ENCODE measurements at regions not wholly inside any gene's neighbourhood (a gene's known extent, or its start where the extent isn't known, plus 50 kb on each side); places are given as distances from the start of the nearest gene placed in this dataset.

DNA sequence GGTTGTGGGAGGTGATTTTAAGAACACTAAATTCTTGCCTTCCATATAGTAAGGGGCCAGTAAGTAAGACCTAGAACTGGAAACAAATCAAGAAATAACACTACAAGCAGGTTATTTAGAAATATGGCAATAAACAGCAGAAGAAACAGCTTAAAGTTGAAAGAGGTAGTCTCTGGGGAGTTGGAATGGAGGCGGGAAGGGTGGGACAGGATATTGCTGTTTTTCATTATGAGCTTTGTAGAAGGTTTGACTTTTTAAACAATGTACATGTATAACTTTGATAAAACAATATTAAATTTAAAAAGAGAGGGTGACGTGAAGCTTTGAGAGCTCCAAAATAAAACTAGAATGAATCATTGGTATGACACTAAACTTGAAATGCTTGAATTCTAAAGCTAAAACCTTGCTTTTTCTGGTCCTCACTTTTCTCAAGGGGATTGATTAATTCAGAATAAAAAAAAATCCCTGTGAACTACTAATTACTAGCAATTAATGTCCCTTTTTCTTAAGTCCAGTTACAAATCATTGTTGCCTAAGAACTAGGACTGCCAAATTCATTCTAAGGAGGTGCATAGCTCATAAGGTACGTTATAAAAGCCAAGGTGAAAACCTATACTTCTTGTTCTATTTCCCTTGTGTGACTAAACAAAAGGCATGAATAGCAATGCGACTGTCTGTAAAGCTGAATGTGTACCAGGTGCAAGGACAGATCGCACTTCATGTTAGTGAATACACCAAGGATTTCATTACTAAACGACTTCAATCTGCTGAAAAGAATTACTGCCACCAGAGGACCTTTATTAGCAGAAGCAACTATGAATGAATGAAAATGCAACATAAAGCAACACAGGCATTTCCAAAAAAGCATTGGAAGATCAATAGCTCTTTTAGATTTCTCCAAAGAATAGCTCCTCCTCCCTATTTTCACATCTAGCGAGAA lies 177.5 kb downstream of the RBM43 start:
- DNase-seq = peak; percentile 33

DNA sequence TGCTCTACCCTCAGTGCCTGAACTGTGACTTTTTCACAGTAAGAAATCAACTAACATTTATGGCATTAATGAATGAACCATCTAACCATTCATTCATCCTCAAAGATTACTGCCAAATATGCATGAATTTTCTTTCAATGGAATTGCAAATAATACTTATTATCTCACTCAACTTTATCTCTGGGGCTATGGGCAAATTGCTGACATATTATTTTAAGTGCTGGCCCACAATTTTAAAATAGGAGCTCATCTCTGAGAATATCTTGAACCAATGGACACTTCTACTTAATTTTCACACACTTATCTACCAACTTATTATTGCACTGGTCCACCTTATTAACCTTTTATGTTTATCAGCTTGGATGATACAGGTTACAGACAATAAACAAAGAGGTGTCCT lies 182.8 kb downstream of the RBM43 start:
- no peak for DNase-seq

DNA sequence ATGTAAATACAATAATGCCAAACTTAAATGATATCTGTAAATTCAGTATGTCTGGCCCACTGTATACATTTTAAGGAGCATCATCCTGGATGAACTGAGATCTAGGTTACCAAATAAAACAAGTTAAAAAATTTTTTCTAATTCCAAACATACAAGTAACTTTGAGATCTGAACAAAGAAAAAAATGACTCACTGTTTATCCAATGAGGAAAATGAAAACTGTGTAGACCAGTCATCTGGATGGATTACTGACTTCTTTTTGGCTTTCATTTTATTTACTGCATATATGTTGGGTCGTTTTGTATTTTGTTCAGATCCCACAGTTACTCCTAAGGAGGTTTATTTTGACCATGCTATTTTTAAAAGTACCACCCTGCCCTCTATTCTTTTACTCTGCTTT lies 189.8 kb downstream of the RBM43 start:
- no peak for DNase-seq

DNA sequence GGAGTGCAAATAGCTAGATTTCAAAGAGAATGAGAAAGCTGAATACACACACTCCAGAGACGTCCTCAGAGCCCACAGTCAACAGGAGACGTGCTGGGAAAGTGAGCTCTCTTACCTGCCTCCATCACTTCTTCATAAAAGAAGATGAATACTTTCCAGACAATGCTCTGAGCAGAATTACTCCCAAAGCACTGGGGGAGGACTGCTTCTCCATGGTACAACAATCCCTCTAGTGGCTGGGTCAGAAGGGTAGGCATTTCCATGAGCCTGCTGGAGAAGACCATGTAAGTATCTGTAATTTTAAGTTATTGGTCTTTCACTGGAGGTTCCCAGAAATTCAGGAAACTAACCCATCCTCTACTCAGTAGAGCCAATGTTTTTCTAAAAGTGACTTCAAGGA lies 190.3 kb downstream of the RBM43 start:
- DNase-seq = no peak

DNA sequence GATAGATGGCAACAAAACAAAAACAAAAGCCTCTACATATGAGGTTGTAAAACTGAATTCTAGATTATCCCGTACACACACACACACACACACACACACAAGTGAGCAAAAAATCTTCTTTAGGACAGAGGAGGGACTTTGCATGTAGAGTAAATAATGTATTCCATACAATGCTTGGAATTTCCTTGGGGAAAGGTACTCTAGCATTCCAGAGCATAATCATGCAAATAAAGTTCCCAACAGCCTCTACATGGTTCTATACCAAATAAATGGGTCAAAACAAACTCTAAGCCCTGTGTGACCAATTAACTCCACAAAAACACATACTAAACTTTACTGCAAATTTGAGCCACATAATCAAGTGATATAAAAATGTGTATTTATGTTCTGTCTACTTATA lies 191.4 kb downstream of the RBM43 start:
- no peak for DNase-seq

DNA sequence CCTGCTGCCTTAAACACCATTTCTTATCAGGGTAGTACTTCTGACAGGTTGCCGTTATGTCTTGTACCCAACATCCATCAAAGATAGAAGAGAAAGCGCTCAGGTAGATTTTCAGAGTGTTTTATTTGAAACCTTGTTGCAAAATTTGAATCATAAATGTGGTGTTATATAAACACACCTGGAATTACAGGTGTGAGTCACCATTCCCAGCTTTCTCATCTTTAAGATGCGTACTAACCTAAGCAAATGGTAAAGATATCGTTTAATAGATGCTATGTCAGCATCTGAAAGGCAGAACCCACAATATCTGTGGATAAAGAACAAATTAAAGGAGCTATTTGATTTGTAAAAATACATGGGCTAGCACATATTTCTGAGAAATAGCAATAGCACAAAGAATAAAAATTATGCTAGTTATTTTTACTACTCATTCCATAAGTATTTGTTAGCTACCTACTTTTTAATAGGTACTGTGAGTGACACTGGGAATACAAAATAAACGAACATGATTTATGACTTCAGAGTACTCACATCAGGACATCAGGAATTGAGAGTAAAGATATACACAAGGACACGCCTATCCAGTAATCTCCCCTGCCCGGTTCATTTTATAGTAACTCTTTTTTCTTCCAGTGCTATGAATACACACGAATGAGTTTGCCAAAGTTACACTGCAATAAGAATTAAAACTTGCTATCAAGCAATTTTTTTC lies 193.8 kb downstream of the RBM43 start:
- no peak for DNase-seq

DNA sequence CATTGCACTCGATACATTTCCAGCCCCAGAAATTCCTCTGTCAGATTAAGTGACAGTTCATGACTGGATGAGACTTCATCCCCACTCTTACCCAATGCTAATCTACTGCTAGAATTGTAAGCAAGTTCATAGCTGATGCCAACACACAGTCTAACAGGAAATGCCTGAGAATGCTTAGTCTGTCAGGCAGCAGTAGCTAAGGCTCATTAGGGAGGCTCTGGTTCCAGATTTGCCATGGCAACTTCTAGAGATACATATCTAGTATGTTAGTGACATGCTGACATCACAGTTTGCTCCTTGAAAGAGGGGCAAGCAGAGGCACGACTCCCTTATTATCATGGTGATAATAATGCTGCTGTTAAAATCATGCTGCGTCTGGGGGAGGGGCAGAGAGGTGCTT lies 198.4 kb downstream of the RBM43 start:
- DNase-seq = peak; percentile 43

DNA sequence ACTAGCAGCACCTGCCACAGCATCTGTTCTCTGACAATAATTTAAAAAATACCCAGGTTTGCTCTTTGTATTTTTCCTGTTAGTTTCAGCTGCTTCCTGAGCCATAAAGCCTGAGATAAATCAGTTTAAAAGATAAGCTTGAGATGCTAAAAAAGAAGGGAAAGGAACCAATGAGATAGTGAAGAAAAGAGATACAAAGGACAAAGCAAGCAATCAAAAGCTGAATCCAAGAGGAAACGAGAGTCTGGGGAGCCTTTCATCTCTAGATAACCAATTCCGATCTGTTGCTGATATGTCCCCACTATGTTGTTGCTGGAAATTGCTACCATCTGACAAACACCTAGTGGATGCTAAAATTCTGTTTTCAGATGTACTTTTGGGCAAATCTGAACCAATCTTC lies 201.4 kb downstream of the RBM43 start:
- DNase-seq = no peak

DNA sequence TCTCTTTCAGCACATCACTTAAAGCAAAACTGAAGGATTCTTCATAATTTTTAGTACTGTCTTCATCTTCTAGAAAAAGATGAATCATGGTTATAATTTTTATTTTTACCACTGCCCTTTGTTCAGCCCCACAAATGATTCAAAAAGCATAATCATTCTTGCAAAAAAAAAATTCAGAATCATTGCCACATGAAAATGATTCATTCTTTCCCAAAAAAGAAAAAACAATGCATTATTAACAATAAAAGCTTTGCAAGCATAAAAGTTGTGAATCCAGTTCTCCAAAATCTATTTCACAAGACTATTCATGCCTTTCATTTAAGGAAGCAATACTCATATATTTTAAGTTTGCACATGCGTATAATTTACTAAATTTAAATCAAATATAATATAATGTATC lies 204.8 kb downstream of the RBM43 start:
- DNase-seq = no peak

DNA sequence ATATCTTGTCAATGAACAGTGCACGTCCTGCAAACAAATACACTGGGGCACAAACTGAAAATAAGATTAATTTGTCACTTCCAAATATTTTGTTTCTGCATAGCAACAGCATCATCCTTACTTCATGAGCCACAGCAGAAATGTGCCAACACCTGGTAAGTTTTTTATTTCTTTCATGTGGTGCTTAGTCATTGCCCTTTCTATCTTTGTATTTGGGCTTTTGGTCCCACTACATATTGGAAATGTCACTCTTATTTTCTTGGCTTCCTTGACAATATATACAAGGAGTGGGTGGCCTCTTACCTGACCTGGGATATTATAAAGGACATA lies 208.0 kb downstream of the RBM43 start:
- DNase-seq = no peak

DNA sequence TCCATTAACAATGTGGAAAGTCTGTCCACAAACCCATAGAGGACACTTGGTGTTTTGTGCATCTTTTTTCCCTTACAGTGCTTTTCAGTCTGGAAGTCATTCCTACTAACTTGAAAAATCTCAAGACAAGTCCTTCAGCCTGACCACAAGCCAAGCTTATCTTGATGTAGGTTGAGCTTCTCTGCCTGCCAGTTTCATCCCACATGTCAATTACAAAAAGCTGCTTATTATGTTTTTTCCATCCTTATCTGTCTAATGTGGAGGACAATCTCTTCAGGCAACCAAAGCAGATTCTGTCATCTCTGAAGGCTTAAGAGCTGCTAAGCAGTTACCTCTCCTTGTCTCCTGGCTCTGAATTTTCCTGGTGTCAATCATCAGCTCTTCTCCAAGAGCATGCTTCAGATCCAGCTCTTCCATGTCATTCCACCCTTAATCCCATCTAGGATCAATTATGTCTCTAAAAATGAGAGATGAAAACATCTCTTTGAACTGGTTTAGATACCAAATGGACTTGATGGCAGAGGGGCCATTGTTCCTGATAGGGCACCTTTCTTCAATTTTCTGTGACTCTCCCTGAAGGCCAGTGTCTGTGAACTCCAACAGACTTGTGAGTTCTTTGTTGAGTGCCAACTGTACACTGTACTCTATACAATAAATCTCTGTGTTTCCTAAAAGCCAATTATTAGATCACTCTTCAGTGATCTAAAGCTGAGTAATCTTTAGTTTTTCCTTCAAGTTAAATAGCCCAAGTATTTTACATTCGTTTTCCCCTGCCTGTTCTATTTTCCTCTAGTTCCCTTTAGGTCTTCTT lies 208.6 kb downstream of the RBM43 start:
- no peak for DNase-seq

DNA sequence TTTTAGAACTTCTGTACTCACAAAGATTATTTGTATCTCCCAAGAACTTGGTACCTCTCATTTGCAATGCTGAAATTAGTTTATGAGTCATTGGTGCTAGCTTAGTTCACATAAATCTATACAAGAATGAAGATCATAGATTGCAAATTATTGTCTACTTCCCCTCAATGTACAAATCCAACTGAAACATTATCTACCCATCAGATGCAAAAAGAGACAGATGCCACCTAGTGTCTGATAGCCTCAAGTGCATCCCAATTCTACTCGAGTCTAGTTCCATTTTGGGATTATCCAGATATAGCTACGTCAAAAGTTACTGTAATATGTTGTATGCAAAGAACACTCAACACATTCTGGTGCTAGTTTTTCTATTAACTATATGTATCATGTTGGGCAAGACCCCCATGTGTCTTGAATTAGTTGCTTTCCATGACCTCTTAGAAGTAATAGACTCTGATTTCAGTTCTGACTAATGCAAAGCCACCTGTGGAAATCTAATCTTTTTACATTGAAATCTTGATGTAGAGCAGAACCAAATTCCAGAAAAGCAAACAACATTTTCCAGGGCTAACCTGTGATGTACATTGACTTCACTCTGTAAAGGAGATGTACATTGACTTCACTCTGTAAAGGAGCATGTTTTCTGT lies 210.0 kb downstream of the RBM43 start:
- peak; percentile 59 for DNase-seq

DNA sequence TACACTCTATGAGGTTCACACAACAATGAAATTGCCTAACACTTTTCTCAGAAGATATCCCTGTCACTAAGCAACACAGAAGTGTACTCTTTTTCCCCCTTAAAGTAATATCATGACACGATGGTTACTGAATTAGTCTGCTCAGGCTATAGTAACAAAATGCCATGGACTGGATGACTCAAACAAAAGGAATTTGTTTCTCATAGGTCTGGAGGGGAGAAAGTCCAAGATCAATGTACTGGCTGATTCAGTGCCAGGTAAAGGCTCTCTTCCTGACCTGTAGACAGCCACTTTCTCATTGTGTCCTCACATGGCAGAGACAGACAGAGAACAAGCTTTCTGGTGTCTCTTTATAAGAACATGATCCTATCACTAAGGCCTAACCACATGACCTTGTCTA lies 211.9 kb downstream of the RBM43 start:
- DNase-seq = no peak

DNA sequence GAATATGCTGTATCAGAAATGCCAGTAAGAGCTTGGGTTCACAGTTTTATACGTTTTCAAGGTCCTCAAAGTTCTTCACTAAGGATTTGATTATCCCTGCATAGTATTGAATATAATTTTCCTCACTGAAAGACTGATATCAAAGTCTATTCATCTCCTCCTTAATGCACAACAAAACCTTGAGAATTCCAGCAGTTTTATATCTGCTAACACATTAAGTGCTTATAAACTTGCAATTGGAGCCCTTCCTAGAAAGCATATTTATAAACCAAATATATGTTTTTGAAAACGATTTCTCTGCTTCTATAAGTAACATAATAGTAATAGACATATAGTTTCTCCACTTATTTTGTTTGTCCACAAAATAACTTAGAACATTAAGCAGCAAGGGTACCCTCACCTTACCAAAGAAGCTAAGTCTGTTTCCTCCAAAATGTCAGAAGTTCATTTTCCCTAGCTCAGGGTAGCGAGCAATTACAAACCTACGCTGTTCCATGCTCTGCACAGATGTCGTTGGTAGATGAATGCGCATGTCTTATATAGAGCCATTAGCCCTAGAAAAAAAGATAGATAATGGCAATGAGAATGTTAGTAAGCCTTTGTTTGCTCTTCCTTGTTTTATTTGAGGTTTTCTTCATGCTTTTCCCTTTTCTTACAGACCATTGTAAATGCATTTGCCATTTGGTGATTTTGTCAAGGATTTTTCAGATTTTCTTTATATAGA lies 213.2 kb downstream of the RBM43 start:
- no peak for DNase-seq

DNA sequence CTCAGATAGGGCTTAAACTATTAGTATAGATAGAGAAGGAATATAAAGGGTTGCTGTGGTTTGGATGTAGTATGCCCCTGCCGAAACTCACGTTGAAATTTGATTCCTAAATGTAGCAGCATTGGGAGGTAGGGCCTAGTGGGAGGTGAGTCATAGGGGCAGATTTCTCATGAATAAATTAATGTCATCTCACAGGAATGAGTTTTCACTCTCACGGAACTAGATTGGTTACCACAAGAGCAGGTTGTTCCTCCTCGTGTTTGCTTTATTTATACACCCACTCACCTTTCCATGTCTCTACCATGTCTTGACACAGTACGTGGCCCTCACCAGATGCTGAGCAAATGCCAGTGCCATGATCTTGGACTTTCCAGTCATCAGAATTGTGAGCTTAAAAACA lies 218.2 kb downstream of the RBM43 start:
- no peak for DNase-seq

DNA sequence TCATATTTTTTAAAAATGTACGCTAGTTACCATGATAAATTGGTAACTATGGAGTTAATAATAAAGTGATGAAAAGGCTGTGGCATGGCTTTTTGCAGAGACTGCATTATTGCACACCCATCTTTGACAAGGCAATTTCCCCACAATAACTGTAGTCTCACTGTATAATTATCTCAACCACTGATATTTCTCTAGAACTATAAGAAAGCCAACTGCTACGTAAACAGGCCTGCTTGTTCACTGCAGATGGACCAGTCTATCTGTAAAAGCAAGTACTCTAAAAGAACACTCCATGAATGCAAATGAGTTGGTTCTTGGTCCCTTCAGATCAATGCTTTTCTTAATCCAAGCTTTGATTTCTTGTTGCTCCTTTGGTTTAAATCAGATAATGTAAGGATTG lies 218.7 kb downstream of the RBM43 start:
- DNase-seq = no peak

DNA sequence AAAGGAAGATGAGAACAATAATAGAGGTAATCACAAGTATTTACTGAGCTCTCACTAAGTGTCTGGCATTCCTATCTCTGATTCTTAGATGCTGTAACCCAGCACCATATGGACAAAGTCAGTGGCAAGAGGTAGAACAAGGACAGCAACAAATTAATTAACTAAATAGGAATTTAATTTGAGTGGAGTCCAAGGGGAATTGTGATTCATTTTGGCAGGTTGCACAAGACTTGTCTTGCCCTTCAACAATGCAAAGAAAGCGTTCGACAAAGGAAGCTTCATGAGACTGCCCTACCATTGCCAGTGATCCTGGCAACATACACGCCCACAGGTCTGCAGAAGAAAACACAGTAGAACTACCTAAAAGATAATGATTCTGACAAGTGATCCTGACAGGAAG lies 221.6 kb downstream of the RBM43 start:
- no peak for DNase-seq

DNA sequence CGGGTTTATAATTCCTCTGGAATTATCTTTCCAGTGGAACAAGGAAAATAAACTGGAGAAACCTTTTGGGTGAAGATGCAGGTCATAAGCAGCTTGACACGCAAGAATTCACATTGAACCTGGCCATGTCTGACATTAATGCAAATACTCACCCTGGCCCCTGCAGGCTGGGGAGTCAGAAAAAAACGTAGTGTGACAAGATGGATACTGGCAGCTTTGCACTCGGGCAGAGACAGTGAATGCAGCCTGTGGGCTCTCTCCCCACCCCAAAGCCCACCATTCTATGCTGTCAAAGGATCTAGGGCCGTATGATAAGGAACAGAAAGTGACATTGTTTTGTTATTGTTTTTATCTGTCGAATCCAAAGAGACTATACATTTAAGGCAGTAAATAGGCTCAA lies 223.1 kb downstream of the RBM43 start:
- no peak for DNase-seq

DNA sequence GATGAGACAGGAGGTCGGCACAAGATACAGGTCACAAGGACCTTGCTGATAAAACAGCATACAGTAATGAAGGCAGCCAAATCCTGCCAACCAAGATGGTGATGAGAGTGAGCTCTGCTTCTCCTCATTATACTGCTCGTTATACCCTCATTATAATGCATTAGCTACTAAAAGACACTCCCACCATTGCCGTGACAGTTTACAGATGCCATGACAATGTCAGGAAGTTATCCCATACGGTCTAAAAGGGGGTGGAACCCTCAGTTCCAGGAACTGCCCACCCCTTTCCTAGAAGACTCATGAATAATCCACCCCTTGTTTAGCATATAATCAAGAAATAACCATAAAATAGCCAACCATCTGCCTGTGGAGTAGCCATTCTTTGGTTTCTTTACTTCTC lies 224.2 kb downstream of the RBM43 start:
- DNase-seq = no peak

DNA sequence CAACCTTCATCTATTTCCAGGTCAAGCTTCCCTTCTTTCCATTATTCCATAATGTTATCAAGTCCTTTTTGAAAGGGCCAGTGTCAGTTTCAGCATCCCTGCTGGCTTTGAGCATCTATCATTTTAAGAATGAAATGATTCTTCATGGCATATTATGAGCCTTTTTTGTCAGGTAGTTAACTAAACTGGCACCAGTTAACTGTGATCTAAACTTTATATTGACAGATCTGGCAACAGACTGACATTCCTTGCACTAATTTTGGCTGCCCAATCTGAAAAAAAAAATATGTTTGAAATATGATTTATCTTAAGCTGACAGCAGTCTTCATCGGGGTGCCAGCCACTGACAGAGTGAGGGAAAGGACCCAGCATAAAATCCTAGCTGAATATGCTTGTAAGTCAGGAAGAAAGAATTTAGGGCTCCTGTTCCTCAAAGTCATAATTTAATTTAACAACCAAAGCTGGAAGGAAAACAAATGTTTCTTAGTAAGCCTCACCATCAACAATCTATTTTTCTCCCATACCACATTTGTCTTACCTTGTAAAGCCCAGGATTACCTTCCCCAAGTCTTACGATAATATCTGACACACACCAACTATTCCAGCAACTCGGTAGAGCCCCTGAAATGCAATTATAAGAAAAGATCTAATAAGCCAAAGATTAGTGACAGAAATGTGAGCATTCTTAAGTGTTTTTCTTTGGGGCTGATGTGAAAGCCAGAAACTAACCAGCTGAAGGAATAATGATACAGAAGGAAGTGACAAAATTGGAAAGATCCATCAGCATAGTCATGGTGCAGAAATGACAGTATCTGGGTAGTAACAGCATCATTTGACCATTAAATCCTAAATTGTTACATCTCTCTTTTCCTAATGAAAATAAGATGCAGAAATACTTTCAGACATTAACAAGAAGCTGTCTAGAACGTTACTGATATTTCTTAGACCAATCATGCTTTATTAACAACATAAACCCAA lies 228.1 kb downstream of the RBM43 start:
- peak; percentile 11 for DNase-seq

Data from tongue (tissue), 1 donor.